HG03039 (cell line): ENCODE measurements at regions not wholly inside any gene's neighbourhood (a gene's known extent, or its start where the extent isn't known, plus 50 kb on each side); places are given as distances from the start of the nearest gene placed in this dataset.

Experiments
- ATAC-seq: cut with Tn5 transposase; IDR thresholded peaks from one replicate; pipeline ENCODE4 v1.9.1; 2021; ENCODE audit warnings: mild to moderate bottlenecking, moderate library complexity; ENCODE audit not compliant: unreplicated experiment

DNA sequence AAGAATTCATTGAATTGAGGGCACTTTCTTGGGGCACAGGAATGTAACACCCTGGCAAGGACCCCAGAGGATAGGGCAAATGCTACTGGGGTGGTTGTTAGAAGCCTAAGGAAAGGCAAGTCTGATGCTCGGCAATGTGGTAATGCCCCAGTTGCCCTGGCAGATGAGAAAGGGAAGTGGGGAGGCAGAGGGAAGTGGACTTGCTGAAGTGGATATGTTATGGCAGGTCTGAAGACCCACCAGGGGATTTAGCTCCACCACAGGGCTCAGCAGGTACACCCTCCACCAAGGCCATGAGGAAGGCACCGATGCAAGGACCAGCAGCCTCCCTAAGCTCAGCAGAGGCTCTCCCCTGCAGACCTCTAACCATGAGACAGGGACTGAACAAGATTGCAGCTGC lies 184.8 kb downstream of the IRX5 start:
- no peak for ATAC-seq

DNA sequence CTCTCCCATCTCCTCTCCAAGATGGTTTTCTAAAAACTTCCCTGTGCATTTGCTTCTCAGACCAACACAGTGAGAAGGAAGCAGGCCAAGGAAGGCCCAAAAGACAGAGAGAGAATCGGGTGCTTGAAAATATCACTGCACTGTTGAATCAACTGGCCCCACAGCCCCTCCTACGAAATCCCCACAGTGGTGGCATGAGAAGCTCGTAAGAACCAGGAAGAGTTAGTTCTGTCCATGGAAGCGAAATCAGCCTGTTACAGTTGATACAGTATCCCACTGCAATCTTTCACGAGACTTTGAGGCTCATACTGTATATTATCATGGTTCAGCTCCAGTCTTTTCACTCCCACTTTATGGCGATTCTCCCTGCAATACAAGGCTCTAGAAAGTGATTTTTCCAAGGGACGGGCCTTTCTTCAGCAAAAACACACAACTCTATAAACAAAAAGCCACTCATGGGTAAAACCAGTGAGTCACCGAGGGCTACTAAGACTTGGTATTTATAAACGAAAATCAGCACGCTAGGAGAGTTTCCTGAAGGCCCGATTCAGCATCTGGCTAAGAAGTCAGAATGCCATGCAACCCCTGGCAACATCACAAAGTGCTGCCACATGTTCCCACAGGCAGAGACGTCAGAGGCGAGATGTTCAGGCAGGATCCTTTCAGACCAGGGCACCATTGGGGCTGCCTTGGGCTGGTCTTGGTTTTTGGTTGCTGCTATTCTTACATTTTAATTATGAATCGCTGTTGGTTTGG lies 185.7 kb downstream of the IRX5 start:
- ATAC-seq = no peak

DNA sequence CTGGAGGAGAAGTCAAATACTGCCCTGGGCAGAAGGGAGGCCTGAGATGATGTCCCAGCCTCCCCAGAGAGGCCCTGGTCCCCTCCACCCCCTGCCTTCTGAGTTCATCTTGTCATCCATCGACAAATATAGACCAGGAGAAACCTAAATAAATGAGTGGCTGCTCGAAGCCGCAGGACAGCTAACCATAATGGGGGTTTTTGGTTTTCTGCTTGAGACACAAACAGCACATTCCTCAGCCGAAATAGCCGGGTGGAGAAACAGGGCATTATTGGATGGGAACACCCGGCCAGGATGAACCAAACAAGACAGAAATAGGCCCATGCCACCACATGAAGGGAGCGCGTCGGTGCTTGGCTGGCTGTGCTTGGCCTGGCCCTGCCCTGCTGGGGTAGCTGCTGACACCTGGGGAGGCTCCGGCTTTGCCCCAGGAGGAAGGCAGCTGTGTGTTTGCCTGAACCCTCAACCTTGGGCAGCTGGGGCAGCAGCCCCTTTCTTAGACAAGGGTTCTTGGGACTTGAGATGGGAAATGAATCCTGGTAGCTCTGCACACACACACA lies 188.1 kb downstream of the IRX5 start:
- ATAC-seq = no peak

DNA sequence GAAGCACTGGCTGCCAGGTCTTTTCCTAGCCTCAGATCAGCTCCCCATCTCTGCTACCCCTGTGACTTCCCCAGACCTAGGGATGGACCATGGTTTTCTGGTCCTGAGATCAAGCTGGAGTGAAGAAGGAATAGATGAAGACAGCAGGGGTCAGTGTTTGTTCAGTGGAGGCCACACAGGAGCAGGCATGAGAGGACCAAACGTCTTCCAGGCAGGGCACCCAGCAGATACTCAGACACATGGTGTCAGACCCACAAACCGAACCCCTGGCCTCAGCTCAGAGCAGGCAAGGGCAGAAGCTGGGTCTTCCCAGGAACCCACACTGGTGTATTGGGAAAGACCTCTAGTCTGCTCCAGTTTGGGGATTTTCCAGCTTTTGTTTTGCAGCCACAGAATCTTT lies 189.7 kb downstream of the IRX5 start:
- no peak for ATAC-seq

DNA sequence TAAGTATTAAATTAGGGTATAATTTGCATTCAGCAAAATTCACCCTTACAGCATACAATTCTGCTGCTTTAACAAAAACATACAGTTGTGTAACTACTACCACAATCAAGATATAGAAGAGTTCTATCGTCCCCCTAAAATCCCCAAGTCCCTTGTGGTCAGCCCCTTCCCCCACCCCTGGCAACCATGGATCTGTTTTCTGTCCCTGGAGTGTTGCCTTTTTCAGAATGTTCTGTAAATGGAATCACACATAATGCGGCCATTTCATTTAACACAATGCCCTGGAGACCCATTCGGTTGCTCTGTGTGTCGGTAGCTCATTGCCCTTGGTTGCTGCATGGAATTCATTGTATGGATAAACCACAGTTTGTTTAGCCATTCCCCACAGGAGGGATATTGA lies 190.2 kb downstream of the IRX5 start:
- no peak for ATAC-seq

DNA sequence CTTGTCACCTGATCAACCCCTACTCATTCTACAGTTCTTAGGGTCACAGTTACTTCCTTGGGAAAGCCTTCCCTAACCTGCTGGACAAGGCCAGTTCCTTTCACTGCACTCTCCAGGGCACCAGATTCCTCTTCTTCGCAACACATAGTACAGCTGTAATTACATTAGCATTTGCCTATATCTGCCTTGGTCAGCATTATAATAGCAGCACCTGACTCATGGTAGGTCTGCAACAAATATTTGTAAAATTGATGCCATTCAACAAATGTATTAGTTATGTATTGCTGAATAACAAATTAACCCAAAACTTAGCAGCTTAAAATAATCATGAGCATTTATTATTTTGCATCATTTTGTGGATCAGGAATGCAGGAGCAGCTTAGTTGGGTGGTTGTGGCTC lies 193.0 kb downstream of the IRX5 start:
- ATAC-seq = no peak

DNA sequence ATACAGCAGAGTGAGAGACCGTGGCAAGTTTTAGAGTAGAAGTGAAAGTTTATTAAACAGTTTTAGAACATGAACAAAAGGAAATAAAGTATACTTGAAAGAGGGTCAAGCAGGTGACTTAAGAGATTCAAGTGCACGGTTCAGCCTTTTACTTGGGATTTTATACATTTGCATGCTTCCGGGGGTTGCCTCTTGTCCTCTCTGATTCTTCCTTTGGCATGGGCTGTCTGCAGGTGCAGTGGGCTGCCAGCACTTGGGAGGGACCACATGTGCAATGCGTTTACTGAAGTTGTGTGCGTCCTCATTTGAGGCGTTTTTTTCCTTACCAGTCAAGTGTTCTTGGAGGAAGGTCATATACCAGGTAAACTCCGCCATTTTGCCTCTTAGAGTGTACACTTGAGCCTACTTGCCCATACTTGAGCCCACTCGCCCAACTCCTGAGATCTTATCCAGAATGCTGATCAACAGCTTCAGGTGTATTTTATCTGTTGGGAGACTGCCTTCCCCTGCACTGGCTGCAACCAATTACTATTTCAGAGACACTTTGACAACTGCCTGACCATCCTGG lies 195.2 kb downstream of the IRX5 start:
- no peak for ATAC-seq

DNA sequence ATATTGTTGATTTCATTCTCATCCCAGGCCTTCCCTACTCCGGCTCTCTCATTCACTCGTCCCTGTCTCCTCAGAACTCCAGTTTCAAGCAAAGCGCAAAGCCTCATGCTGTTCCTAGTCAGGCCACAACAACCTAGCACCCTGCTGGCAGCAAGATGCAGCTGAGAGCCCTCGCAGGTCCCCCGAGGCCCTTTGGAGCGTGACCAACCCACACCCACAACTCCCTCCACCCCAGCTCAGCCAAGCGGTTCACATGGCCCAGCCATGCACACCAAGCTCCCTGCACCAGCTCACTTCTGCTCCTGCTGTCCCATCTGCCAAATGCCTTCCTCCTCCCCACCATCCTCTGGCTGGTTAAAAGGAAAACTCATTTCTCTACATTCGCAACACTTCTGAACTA lies 195.8 kb downstream of the IRX5 start:
- no peak for ATAC-seq

DNA sequence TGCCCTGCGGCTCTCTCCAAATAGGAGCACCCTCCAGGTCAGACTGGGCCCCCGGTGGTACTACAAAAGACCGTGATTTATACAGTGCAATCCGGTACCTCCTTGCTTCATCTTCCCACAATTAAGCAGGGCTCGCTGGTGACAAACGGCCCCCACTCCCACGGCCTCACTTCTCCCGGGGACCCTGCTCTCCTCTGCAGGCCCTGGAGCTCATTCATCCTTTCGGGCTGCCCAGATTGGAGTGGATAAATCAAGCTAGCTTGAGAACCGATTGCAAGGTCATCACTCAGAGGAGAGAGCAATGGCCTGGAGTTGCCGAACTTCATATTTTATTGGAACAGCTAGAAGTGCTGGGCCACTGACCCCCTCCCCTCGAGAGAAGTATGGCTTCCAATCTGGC lies 193.5 kb upstream of the IRX6 start:
- no peak for ATAC-seq

DNA sequence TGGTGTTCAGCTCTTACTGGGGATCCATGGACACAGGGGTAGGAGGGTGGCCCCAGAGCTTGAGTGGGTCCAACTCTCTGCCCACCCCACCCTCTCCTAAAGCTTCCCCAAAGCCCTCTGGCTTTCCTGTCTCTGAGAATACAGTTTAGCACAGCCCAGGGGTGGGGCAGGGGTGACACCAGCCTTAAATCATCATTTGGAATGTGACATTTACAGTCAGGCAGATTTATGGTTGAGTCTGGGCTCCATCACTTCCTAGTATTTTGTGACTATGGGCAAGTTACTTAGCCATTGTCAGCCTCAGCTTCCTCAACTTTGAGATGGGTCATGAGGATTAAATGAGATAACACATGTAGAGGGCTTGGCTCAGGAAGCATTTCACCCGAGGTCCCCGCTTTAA lies 193.1 kb upstream of the IRX6 start:
- no peak for ATAC-seq

DNA sequence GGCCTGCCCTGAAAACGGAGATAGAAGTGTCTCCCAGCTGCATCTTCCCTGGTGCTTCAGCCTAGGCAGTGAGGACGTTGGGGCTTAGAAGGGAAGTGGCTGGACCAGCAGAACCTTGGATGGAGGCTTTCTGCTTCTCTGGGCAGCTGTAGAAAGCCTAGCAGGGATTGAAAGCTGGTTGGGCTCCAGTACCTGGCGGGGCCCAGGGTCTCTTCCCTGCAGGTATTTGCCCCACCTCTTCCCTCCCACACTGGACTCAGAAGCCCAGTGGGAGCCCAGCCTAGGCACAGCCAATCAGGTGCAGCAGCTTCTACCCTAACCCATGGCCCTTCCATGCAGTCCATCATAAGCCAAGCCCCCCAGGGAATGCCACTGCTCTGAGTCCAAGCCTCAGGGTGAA lies 190.3 kb upstream of the IRX6 start:
- no peak for ATAC-seq

DNA sequence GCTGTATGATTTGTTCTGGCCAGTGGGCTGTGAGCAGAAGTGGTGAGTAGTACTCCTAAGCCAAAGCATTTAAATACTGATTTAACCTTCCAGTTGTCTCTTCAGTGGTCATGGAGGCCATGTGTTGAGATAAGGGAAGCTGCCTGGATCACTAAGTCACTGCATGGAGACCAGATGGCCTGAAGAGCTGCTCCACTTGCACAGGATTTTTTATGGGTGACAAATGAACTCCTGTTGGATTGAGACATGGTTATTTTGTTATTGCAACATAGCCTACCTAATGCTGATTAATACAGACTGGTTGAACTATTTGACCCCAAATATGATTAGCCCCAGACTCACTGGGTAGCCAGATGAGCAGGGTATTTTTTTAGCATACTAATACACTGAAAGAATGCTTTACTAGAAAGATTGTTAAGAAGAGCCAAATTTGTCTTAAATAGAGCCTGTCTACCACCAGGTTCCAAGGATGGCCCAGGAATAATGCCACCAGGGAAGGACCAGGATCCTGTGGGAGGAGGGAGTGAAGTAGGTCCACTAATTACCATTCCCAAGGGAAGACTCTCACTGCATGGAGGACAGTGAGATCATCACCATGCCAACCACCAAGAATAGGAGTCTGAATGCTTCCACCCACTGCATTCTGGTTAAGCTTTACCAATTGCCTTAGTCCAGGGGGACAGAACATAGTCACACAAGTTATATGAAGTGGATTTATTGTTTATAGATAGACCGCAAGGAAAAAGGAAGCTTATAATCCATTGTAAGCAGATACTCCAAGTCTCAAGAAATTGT lies 187.4 kb upstream of the IRX6 start:
- ATAC-seq = no peak

DNA sequence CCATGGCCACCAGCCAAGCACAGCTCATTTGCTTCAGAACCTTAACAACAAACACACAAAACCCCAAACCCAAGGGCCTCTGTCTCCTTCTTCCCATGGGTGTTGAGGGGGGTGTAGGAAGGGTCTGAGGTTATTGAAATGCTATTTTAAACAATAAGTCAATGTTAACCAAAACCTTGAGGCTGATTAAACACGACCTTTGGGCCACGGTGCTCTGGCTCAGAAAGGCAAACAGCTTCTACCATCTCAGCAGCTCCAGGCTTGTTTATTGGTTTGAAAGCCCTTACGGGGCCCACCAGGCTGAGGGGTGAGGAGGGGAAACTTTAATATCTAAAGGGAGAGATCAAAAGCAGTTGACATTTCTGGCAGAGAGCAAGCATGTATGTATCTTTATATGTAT lies 185.7 kb upstream of the IRX6 start:
- ATAC-seq = no peak

DNA sequence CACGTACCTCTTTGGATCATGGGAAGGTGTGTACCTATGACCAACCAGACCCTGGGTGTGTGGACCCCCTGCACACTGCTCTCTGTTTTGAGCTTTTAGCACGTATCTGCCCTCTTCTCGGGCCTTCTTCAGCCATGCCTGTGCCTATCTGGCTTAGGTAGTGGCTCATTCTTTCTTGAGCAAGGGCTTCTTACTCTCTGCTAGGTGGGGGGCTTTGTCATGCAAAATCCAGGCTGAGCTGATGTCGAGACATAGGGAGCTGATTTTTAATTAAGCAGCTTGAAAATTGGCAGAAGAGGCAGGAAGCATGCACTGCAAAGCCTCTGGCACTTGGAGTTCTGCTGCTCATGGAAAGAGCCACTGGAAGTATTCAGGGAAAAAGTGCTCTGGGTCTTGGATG lies 181.6 kb upstream of the IRX6 start:
- no peak for ATAC-seq

DNA sequence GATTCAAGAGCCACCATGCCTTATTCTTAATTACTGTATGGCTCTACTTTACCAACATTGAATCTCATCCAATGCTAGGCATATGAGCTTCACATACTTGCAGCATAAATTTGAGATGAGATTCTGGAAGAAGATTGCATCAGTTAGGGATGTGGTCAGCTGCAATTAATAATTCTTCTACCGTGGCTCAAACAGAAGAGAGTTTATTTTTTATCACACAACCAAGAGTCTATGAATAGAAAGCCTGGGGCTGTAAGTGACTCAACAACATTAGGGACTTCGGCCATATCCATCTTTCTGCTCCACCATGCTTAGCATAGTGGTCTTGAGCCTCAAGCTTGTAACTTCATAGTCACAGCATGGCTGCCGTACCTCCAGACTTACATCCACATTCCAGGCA lies 179.4 kb upstream of the IRX6 start:
- ATAC-seq = no peak

DNA sequence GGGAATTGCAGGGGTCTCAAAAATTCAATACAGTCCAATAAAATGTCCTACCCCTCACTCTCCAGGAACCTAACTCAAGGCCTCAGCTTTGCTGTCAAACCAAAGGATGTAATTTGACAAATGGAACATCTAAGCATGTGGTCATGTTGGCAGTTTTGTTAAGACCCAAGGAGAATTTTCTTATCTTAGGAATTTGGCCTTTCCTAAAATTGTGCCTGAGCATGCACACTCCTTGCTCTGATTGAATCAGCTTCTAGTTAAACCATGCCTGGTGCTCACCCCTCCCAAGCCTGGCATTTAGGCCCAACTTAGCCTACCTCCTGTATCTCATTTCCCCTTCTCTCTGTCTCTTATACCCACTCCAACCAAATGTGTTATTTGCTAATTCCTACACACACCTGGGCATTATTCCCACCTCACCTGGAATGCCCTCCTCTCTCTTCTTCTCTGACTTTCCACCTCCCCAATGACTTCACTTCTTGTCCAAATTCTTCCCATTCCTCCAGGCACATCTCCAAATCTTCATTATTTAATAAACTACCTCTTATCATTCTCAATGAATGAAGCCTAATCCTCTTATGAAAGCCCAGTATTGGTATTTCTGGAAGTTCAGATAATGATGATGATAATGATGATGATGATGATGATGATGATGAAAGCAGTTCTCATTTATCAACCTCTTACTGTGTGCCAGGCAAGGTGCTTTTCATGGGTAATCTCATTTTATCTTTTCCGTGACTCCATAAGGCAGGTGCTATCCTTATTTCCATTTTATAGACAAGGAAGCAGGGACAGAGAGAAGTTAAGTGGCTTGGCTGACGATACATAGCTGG lies 178.0 kb upstream of the IRX6 start:
- ATAC-seq = no peak

DNA sequence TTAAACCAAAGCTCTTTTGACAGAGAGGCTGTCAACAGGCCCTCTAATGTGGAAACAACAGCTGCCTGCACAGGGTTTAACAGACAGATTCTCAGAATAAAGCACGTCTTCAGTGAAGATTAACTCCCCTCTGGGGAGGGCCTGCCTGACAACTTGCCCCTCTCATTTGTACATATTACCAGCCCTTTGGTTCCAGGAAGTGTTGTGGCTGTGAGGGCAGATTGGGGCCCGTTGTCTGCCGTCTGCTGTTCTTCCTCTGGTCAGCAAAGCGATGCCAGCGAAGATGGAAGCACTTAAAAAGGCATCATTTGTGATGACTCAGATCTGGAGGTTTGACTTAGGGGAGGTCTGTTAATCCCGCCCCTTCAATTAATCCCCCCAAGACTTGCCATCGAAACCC lies 177.0 kb upstream of the IRX6 start:
- ATAC-seq = no peak

DNA sequence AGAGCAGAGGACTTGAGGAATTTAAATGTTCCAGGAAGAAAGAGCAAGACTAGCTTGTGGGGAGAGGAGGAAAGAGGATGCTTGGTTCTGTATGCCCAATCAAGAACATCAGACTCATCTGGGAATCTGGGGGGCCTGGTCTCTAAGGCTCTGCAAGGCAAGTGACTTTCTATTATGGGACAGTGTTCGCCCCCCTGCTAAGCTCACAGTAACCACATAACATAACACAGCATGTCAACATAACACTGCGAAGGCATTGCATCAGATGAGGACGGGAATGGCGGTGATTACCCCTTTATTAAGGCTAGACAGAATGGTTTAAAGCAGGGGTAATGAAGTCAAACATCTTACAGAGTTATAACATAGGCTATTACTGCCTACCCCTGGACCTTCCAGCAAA lies 176.6 kb upstream of the IRX6 start:
- ATAC-seq = no peak

DNA sequence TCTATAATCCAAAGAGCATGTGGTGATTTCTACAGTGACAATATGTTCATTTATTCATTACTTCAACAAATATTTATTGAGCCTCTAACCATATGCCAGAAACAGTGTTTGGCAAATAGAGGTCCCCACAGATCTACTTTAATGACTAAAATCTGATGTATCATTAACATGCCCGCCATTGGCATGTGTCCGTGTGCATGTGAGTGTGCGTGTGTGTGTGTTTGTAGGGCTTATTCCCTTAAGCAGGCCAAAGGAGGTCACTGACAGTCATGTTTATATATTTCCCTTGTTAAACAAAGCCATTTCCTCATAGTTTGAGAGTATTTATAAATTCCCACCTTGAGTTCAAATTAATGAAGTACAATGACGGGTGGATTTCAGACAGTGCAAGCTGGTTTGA lies 174.4 kb upstream of the IRX6 start:
- no peak for ATAC-seq

DNA sequence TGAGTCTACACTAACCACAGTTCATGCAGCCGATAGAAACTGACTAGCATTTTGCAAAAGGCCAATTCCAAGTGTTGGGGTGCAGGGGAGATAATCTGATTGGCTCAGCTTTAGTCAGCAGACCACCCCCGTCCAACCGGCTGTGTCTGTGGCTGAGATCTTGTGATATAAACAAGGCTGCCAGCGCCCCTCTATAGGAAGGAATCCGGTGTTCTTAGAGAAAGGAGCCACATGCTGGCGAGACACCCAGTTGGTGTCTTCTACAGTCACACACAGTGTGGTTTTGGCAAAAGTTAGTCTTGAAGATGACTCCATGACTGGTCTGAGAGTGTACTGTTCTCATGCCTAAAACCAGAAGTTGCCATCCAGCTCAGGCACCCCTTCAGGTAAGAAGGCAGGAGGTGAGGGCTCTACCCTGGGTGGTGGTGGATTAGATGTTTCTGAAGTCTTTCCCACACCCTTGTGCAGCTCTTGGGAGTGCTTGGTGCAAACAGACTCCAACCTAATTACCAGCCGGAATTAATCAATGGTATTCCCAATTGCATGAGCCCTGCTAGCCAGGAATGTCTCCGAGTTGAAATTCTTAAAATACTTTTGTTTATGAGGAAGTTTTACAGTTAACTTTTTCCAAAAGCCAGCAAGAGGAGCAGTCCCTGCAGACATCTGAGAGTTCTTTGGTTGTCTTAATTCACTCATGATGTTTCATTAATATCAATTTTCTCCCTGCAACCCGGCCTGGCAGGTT lies 172.3 kb upstream of the IRX6 start:
- ATAC-seq = no peak
